ENCODE measurements at regions not wholly inside any gene's neighbourhood (a gene's known extent, or its start where the extent isn't known, plus 50 kb on each side); places are given as distances from the start of the nearest gene placed in this dataset.

- no peaks in the 10 kb centered on the region for H3K9me3 ChIP-seq (replicated peaks; ENCODE audit: control insufficient read depth, insufficient read depth, low read depth, low read length)
- ChIA-PET POLR2A (no interaction called here), CTCF (ENCODE audit: low intra/inter-chr PET ratio) (no interaction called here)
- no peak overlapping the region for H3K9ac ChIP-seq (ENCODE audit: insufficient read depth in 1 of 2, low read depth in 2 of 2, low read length in 2 of 2)
- WGBS (ENCODE audit: insufficient coverage, low coverage, missing lambda C conversion rate): 1% methylated on average over 5 of the region's 5 CpGs
- intact Hi-C loops (cut with micrococcal nuclease): no loop called here
- no peak overlapping the region for H3K4me2 ChIP-seq (ENCODE audit: insufficient read depth, low read length)
- in situ Hi-C loops (cut with MboI): no loop called here
- no peaks in the 10 kb centered on the region for H3K79me2 ChIP-seq (ENCODE audit: control insufficient read depth, insufficient read depth, low read length)
- TF ChIP-seq CGGBP1 (CRISPR knock-in tag; IDR thresholded peaks at IDR 0.05) (no peak), XRCC5 (IDR thresholded peaks at IDR 0.05; ENCODE audit: low read depth, low read length) (no peak), ZNF75A (CRISPR knock-in tag; IDR thresholded peaks at IDR 0.05) (no peak), MAX (CRISPR knock-in tag; IDR thresholded peaks at IDR 0.05) (no peak), ZNF239 (CRISPR knock-in tag; IDR thresholded peaks at IDR 0.05) (no peak), ZNF124 (CRISPR knock-in tag; IDR thresholded peaks at IDR 0.05) (no peak), GMEB1 (CRISPR knock-in tag; IDR thresholded peaks at IDR 0.05) (no peak), TAF1 (IDR thresholded peaks at IDR 0.05; ENCODE audit: control insufficient read depth, extremely low read depth, insufficient read depth, low read length, severe bottlenecking) (no peak), NFXL1 (CRISPR knock-in tag; IDR thresholded peaks at IDR 0.05) (no peak), ARHGAP35 (IDR thresholded peaks at IDR 0.05; ENCODE audit: partially characterized antibody) (no peak), MEF2A (IDR thresholded peaks at IDR 0.05; ENCODE audit: control insufficient read depth, low read depth, low read length) (no peak), ZNF551 (CRISPR knock-in tag; IDR thresholded peaks at IDR 0.05) (no peak), ZNF311 (CRISPR knock-in tag; IDR thresholded peaks at IDR 0.05) (no peak), NFIX (CRISPR knock-in tag; IDR thresholded peaks at IDR 0.05; ENCODE audit: low read depth) (no peak), ASH1L (IDR thresholded peaks at IDR 0.05; ENCODE audit: borderline replicate concordance, low read depth, partially characterized antibody) (no peak), CEBPZ (IDR thresholded peaks at IDR 0.05; ENCODE audit: borderline replicate concordance, low read depth, low read length) (no peak), ZFP36 (IDR thresholded peaks at IDR 0.05; ENCODE audit: low read depth, low read length, partially characterized antibody) (no peak), TFAM (CRISPR knock-in tag; conservative IDR thresholded peaks at IDR 0.05) (no peak)
- ATAC-seq (no peak), FAIRE-seq (no peak), DNase-seq (ENCODE audit: extremely low read depth in 1 of 4, low spot score in 3 of 4) (no peak)
- H3K36me3 ChIP-seq (ENCODE audit: control insufficient read depth, insufficient read depth, low read length): no peaks in the 10 kb centered on the region; the same call in 2 of the 3 replicates
- no peaks in the 10 kb centered on the region for H3K9me1 ChIP-seq (ENCODE audit: control insufficient read depth, insufficient read depth, low read length)
- H3K4me3 ChIP-seq: no peak overlapping the region
- H2AFZ ChIP-seq (ENCODE audit: low read depth, low read length): no peak overlapping the region
- H3K27me3 ChIP-seq (ENCODE audit: control insufficient read depth in 2 of 2, insufficient read depth in 2 of 2, low read length in 2 of 2): no peaks in the 10 kb centered on the region
- BruUV-seq (replicated peaks): no TSS peak
- H3K27ac ChIP-seq (ENCODE audit: extremely low read depth, low read depth, low read length): no peak overlapping the region
- no peaks in the 10 kb centered on the region for H3K4me1 ChIP-seq (replicated peaks in 1 of 2; ENCODE audit: control insufficient read depth in 2 of 2, insufficient read depth in 2 of 2, low read length in 2 of 2)
- no peaks in the 10 kb centered on the region for H4K20me1 ChIP-seq (replicated peaks; ENCODE audit: control insufficient read depth, insufficient read depth, low read length)
Measured at GRCh38 chr1:193411714-193412113, 225.3 kb upstream of the B3GALT2 start.

Data from K562 (cell line).